Hematopoietic multipotent progenitor cell treated with erythropoietin and hydrocortisone succinate and interleukin-3 and kit ligand, for 17 days (in vitro differentiated cells): ENCODE measurements at regions not wholly inside any gene's neighbourhood (a gene's known extent, or its start where the extent isn't known, plus 50 kb on each side); places are given as distances from the start of the nearest gene placed in this dataset.
"Not testable (repeated sequence)": the region's sequence is repeated elsewhere in the genome, so short reads cannot be mapped to it uniquely, and the experiment has no call there.

Experiments
- DNase-seq: peaks from one replicate; pipeline ENCODE4 v3.0.0-alpha.2; 2015; ENCODE audit warnings: low spot score

DNA sequence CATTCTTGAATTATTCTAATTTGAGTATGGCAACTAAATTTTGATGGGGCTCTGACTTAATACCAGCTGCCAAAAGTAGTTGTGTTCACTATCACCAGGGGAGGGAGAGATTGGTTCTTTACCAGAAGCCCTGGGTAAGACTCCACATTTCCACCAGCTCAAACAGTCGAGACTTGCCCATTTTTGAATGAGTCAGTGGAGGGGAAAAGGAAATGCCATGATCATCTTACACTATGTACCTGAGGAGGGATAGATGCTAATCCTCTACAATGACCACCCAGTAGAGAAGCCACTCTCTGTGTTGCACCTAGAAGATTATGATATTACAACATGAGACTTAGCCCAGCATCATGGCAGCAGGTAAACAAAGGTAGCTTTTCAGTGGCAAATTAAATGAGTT is 77.0 kb upstream of the SGK1 start:
- no peak for DNase-seq

DNA sequence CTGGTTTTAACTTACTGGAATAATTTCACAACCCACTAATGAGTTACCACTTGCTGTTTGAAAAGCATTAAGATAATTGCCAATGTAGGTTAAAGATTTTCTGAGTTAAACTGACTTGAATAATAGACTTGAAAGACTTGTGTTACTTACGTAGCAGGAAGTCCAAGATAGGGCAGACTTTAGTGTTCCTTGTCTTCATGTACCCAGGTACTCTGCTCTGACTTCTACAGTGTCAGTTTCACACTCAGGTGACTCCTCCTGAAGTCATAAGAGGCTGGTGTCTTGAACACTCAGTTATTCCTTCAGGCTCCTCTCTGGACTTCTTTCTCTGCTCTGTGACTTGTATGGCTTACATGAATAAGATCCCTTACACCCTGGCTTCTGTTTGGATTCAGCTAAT is 76.3 kb upstream of the SGK1 start:
- no peak for DNase-seq

DNA sequence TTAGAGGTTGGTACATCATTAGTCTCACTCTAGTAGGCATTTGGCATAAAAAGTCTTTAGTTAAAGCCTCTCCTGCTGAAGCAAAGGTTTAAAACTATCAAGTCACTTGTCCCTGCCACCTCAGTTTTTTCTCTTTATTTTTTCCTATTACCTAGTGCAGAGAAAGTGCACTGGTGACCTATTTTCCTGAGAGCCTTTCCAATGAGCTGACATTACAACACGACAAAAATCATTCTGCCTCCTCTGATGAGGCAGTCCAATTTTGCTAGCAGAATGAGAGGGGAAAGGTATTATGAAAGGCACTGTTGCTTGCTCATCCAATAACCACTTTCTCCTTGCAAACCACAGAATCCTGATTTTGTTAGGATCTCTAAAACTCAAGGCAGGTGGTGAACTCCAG is 73.3 kb upstream of the SGK1 start:
- DNase-seq = no peak

DNA sequence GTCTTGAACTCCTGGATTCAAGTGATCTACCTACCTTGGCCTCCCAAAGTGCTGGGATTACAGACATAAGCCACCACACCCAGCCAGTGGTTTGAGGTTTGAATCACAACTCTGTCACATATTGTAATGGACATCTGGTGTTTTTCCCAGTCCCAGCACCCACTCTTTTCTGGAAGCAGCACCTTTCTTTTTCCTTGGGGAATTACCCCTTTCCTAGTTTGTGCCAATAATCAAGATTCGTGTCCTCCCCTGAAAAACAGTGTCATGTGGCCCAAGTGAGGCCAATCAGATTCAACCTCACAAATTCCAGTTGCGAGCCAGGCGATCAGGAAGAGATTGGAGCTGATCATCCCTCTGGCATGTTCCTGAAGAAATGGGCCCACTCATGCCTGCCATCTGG is 71.7 kb upstream of the SGK1 start:
- DNase-seq = no peak

GRCh38 chr6:134389129-134389528 is 71.2 kb upstream of the SGK1 start:
- no peak for DNase-seq

- not testable (repeated sequence) for DNase-seq
These were observed 68.6 kb upstream of the SGK1 start for GRCh38 chr6:134386482-134386881.

DNA sequence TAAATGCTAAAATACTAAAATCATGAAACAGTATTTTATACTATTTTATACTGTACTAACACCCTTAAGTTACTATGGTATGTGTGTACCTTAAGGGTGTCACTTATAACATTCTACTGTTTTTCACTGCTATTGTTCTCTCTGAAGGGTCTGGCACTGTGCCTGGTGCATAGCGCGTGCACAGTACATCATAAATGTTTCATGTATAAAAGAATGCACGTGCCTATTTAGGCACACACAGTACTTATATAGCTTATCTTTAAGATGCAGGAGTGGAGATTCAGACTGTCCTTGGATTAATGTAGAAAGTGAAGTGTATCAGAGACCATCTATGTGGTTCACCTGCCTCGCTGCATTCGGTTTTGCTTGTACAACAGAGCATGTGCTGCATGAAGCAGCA is 64.0 kb upstream of the SGK1 start:
- no peak for DNase-seq

DNA sequence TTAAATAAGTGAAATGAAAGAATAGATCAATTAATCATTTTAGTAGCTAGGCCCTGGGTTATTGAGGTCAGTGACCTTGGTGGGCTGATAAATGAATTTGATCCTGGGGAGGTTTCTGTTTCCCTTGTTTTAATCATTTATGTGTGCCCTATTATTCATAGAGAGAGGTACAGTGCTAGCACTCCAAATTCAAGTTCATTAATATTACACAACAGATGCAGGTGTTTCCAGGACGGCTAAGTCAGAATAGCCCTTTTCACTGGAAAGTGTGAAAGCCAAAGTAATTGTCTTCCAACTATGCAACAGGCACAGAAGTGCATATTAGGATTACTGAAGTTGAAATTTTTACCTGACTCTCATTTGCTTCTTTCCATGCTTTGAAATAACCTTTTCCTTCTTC is 61.7 kb upstream of the SGK1 start:
- DNase-seq = no peak

DNA sequence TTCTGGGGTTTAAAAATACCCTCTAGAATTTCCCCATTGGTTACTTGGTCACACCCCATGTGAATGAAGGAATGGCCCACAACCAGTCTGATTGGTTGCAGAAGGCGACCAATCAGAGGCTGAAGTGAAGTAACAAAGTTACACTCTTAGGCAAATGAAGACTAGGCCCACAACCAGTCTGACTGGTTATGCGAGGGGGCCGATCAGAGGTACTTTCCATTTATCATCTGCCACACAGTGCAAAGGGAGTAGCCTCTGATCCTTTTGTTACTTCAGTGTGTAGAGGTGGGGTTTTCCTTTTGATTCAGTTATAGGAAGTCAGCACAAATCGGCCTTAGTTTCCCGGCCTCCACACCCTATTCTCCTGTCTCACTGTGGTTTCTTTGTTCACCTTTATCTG is 61.2 kb upstream of the SGK1 start:
- no peak for DNase-seq

GRCh38 chr6:134378426-134378825 is 60.5 kb upstream of the SGK1 start:
- no peak for DNase-seq

DNA sequence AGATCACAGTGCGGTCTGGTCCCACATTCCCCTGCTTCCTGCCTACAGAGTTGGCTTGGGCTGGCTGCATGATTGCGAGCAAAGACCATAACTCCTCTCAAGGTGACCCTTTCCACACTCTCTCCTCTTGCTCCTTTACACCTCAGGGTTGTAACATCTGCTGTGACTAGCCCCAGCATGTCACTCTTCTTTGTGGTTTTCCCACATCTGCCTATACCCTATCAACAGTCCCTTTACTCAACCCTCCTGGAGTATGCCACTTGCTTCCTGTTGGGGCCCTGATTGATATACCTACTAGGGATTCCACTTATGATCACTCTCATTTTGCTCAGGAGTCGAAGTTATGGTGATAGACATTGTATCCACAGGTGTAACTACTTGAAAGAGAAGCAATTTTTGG is 58.9 kb upstream of the SGK1 start:
- no peak for DNase-seq

- no peak for DNase-seq
These were observed 57.3 kb upstream of the SGK1 start for GRCh38 chr6:134375220-134375580.

GRCh38 chr6:134374491-134375219 is 56.7 kb upstream of the SGK1 start:
- DNase-seq = no peak

GRCh38 chr6:134373993-134374392 is 56.1 kb upstream of the SGK1 start:
- DNase-seq = no peak

DNA sequence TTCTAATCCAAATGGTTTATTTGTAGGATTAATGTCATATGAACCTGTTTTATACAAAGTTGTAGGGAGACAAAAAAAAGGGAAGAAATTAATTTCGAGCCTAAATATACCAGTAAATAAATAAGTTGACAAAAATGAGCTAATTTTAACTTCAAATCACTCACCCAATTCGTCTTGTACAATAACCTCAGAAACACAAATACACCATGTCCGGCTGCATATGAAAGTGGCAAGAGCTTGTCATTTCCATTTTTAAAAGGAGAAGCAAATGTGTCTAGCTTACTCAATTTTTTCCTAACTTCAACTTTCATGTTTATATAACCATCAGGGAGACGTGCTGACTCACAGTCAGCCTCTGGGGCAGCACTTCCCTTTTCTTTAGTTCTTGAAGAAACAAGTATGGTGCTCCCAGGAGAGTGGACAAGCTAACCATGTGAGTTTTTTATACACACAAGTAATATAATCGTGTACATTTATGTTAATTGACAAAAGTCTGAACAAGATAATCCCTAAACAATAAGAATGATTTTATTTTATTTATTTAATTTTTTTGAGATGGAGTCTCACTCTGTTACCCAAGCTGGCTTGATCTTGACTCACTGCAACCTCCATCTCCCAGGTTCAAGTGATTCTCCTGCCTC is 55.5 kb upstream of the SGK1 start:
- DNase-seq = no peak

- no peak for DNase-seq
These were observed 54.8 kb upstream of the SGK1 start for GRCh38 chr6:134372603-134373281.

DNA sequence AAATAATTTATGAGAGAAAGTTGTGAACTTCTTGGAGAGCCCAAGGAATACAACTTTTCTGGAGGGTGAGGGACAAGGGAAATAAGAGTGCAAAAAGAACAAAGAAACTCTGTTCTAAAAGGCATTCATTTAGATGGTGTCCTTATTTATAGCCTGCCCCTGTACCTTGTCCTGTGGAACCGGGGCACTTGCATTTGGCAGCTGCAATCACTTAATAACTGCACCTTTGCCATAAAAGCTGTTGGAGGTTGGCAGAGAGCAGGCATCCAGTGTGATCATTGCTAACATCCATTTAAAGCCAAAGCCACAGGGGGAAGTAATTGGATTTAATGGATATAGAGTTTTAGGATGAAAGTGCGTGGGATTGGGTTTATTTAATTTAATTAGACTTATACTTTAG is 50.8 kb upstream of the SGK1 start:
- no peak for DNase-seq
